ENCODE measurements at regions not wholly inside any gene's neighbourhood (a gene's known extent, or its start where the extent isn't known, plus 50 kb on each side); places are given as distances from the start of the nearest gene placed in this dataset.

GRCh38 chr1:182235952-182236650, 155.5 kb downstream of the GLUL start:
- Histone ChIP-seq H3K4me1 (ENCODE audit: insufficient read depth) (no peaks in the 10 kb centered on the region), H3K27me3 (no peaks in the 10 kb centered on the region), H3K9me3 (no peaks in the 10 kb centered on the region), H3K36me3 (no peaks in the 10 kb centered on the region), H3K4me3 (no peak overlapping the region), H3K27ac (no peak overlapping the region)
- WGBS, 3 donors = 77 to 81% (median 80%) methylated on average over 11 of the region's 11 CpGs
- DNase-seq = no peak
- no peak for TF ChIP-seq CTCF (IDR thresholded peaks at IDR 0.05)
- no peak for TF ChIP-seq POLR2A (IDR thresholded peaks at IDR 0.05)
- intact Hi-C loops (cut with DNase I) = no loop called here

DNA sequence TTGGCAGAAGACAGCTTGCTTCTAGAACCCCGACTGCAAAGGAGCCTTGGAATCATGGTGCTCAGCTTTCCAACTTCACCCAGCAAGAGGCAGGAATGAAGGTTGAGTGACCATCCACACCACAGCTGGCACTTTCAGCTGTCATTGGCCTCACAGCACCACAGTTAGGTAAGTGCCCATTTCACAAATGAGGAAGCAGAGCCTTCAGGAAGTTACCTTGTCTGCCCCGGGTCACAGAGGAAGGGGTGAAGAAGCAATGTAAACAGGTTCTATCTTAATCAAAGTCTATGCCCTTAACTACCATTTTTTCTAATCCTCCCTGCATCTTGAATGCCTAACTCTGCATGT, 156.0 kb downstream of the GLUL start:
- H3K27me3 ChIP-seq = no peaks in the 10 kb centered on the region
- intact Hi-C loops (cut with DNase I) = no loop called here
- no peaks in the 10 kb centered on the region for H3K36me3 ChIP-seq
- TF ChIP-seq CTCF (IDR thresholded peaks at IDR 0.05) = no peak
- no peak for TF ChIP-seq EP300 (IDR thresholded peaks at IDR 0.05)
- no peak for TF ChIP-seq POLR2A (IDR thresholded peaks at IDR 0.05)
- H3K9me3 ChIP-seq = no peaks in the 10 kb centered on the region
- no peak for DNase-seq
- H3K27ac ChIP-seq = no peak overlapping the region
- WGBS, 3 donors = 69 to 81% (median 70%) methylated on average over 2 of the region's 2 CpGs
- H3K4me3 ChIP-seq = no peak overlapping the region
- no peaks in the 10 kb centered on the region for H3K4me1 ChIP-seq (ENCODE audit: insufficient read depth)

DNA sequence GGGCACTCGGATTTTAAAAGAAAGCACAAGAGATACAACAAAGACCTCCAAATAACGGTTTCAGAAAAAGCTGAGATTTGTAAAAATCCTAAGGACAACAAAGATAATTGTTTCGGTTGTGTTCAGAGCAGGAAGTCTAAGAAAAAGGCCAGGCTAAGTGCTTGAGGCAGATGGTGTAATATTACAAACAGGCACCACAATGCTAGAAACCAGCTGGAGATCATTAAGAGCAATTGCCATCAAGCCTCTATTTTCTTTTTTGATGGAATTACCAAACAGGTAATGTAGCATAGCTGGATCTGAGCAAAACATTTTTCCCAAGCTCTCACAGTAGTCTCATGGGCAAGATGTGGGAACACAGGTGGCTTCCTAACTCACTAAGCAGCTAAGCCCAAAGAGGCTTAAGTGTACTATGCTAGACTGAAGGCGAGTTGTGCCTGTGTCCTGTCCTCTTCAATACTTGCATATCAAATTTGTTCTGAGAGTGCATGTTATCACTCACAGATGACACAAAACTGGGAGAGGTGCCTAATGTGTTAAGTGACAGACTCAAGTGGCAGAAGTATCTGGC, 161.6 kb downstream of the GLUL start:
- no peak for TF ChIP-seq EP300 (IDR thresholded peaks at IDR 0.05)
- Histone ChIP-seq H3K27me3 (no peaks in the 10 kb centered on the region), H3K27ac (peak overlapping the region in 1 of 2 donors; percentile 15), H3K4me3 (no peak overlapping the region), H3K9me3 (no peaks in the 10 kb centered on the region), H3K4me1 (ENCODE audit: insufficient read depth) (no peaks in the 10 kb centered on the region), H3K36me3 (no peaks in the 10 kb centered on the region)
- WGBS, 3 donors = 32 to 42% (median 34%) methylated on average over 4 of the region's 4 CpGs
- DNase-seq = no peak
- intact Hi-C loops (cut with DNase I) = no loop called here

GRCh38 chr1:182229451-182229850, 162.1 kb downstream of the GLUL start:
- no peaks in the 10 kb centered on the region for H3K36me3 ChIP-seq
- no peaks in the 10 kb centered on the region for H3K9me3 ChIP-seq
- no peaks in the 10 kb centered on the region for H3K27me3 ChIP-seq
- DNase-seq = no peak
- H3K4me3 ChIP-seq = no peak overlapping the region
- H3K27ac ChIP-seq = peak overlapping the region in 1 of 2 donors; percentile 15
- no peaks in the 10 kb centered on the region for H3K4me1 ChIP-seq (ENCODE audit: insufficient read depth)
- TF ChIP-seq EP300 (IDR thresholded peaks at IDR 0.05) = no peak
- no peak for TF ChIP-seq POLR2A (IDR thresholded peaks at IDR 0.05)
- TF ChIP-seq CTCF (IDR thresholded peaks at IDR 0.05) = no peak
- intact Hi-C loops (cut with DNase I) = no loop called here
- 75 to 82% (median 75%) methylated on average over 4 of the region's 4 CpGs for WGBS, 3 donors

GRCh38 chr1:182227864-182228547, 163.6 kb downstream of the GLUL start:
- Histone ChIP-seq H3K4me3 (no peak overlapping the region), H3K27me3 (no peaks in the 10 kb centered on the region), H3K36me3 (no peaks in the 10 kb centered on the region), H3K27ac (no peak overlapping the region), H3K9me3 (no peaks in the 10 kb centered on the region), H3K4me1 (ENCODE audit: insufficient read depth) (no peaks in the 10 kb centered on the region)
- DNase-seq = no peak
- TF ChIP-seq POLR2A (IDR thresholded peaks at IDR 0.05) (no peak), CTCF (IDR thresholded peaks at IDR 0.05) (no peak), EP300 (IDR thresholded peaks at IDR 0.05) (no peak)
- intact Hi-C loops (cut with DNase I) = no loop called here
- WGBS, 3 donors = 74 to 80% (median 78%) methylated on average over 4 of the region's 4 CpGs

Data from ovary (tissue), 7 donors.